ENCODE measurements at regions not wholly inside any gene's neighbourhood (a gene's known extent, or its start where the extent isn't known, plus 50 kb on each side); places are given as distances from the start of the nearest gene placed in this dataset.

GRCh38 chr1:198890214-198890930 lies 251.5 kb downstream of the PTPRC start:
- no peak overlapping the region for H3K4me3 Mint-ChIP-seq
- intact Hi-C loops (cut with micrococcal nuclease) = no loop called here

GRCh38 chr1:198892065-198892464 lies 253.2 kb downstream of the PTPRC start:
- H3K4me1 Mint-ChIP-seq (ENCODE audit: low read depth) = peaks cover 7% of the 10 kb centered on the region

More at GRCh38 chr1:198890214-198890930, 251.5 kb downstream of the PTPRC start:
- Mint-ChIP-seq H3K36me3 (ENCODE audit: low read depth) (peaks cover under 1% of the 10 kb centered on the region), H3K27ac (no peak overlapping the region), H3K4me1 (ENCODE audit: low read depth) (peaks cover 3% of the 10 kb centered on the region), H3K9me3 (no peaks in the 10 kb centered on the region), H3K27me3 (ENCODE audit: low read depth) (no peaks in the 10 kb centered on the region)
- DNase-seq = no peak
- CTCF ChIA-PET = no interaction called here

GRCh38 chr1:198893141-198893540 lies 254.3 kb downstream of the PTPRC start:
- no peak overlapping the region for H3K27ac Mint-ChIP-seq
- peaks cover 4% of the 10 kb centered on the region for H3K36me3 Mint-ChIP-seq (ENCODE audit: low read depth)
- H3K4me3 Mint-ChIP-seq = no peak overlapping the region
- no peaks in the 10 kb centered on the region for H3K27me3 Mint-ChIP-seq (ENCODE audit: low read depth)
- CTCF ChIA-PET = interaction anchor here (1.0 kb wide), 1 partner anchor 39 kb away, joined by 3 read pairs; no protein-coding TSS in a partner anchor
- H3K4me1 Mint-ChIP-seq (ENCODE audit: low read depth) = peaks cover 7% of the 10 kb centered on the region
- no peak for DNase-seq
- no peaks in the 10 kb centered on the region for H3K9me3 Mint-ChIP-seq
- intact Hi-C loops (cut with micrococcal nuclease) = no loop called here

More at GRCh38 chr1:198892065-198892464, 253.2 kb downstream of the PTPRC start:
- CTCF ChIA-PET = interaction anchor here (0.6 kb wide), 1 partner anchor 217 kb away, joined by 3 read pairs; no protein-coding TSS in a partner anchor
- no peak for DNase-seq
- Mint-ChIP-seq H3K36me3 (ENCODE audit: low read depth) (peaks cover 4% of the 10 kb centered on the region), H3K27ac (no peak overlapping the region), H3K4me3 (no peak overlapping the region), H3K9me3 (no peaks in the 10 kb centered on the region), H3K27me3 (ENCODE audit: low read depth) (no peaks in the 10 kb centered on the region)
- intact Hi-C loops (cut with micrococcal nuclease) = no loop called here

- intact Hi-C loops (cut with micrococcal nuclease) = no loop called here
- no peak overlapping the region for H3K4me3 Mint-ChIP-seq
- no peaks in the 10 kb centered on the region for H3K27me3 Mint-ChIP-seq (ENCODE audit: low read depth)
- DNase-seq = no peak
- CTCF ChIA-PET = no interaction called here
- H3K4me1 Mint-ChIP-seq (ENCODE audit: low read depth) = peaks cover 7% of the 10 kb centered on the region
- H3K27ac Mint-ChIP-seq = no peak overlapping the region
- no peaks in the 10 kb centered on the region for H3K9me3 Mint-ChIP-seq
- H3K36me3 Mint-ChIP-seq (ENCODE audit: low read depth) = peaks cover 5% of the 10 kb centered on the region
Observed at GRCh38 chr1:198893763-198894444, 255.1 kb downstream of the PTPRC start.

- CTCF ChIA-PET = interaction anchor here (0.6 kb wide), 1 partner anchor 15 kb away, joined by 3 read pairs; no protein-coding TSS in a partner anchor
- peaks cover 15% of the 10 kb centered on the region for H3K4me1 Mint-ChIP-seq (ENCODE audit: low read depth)
- DNase-seq = no peak
Observed at GRCh38 chr1:198901266-198901665, 262.4 kb downstream of the PTPRC start.

GRCh38 chr1:198902655-198903054 lies 263.8 kb downstream of the PTPRC start:
- CTCF ChIA-PET = interaction anchor here (1.1 kb wide), 1 partner anchor 14 kb away, joined by 3 read pairs; no protein-coding TSS in a partner anchor
- Mint-ChIP-seq H3K4me3 (no peak overlapping the region), H3K4me1 (ENCODE audit: low read depth) (peaks cover 25% of the 10 kb centered on the region), H3K27ac (peak overlapping the region; percentile 1), H3K27me3 (ENCODE audit: low read depth) (no peaks in the 10 kb centered on the region), H3K9me3 (no peaks in the 10 kb centered on the region), H3K36me3 (ENCODE audit: low read depth) (peaks cover 15% of the 10 kb centered on the region)
- intact Hi-C loops (cut with micrococcal nuclease) = no loop called here
- no peak for DNase-seq

More at GRCh38 chr1:198901266-198901665, 262.4 kb downstream of the PTPRC start:
- intact Hi-C loops (cut with micrococcal nuclease) = no loop called here
- H3K27ac Mint-ChIP-seq = no peak overlapping the region
- no peak overlapping the region for H3K4me3 Mint-ChIP-seq
- H3K9me3 Mint-ChIP-seq = no peaks in the 10 kb centered on the region
- peaks cover 15% of the 10 kb centered on the region for H3K36me3 Mint-ChIP-seq (ENCODE audit: low read depth)
- H3K27me3 Mint-ChIP-seq (ENCODE audit: low read depth) = no peaks in the 10 kb centered on the region

GRCh38 chr1:198903203-198903602 lies 264.4 kb downstream of the PTPRC start:
- CTCF ChIA-PET = interaction anchor here (1.8 kb wide), 1 partner anchor 15 kb away, joined by 4 read pairs; no protein-coding TSS in a partner anchor
- peak; percentile 20 for DNase-seq

GRCh38 chr1:198903621-198904020 lies 264.8 kb downstream of the PTPRC start:
- Mint-ChIP-seq H3K36me3 (ENCODE audit: low read depth) (peaks cover 15% of the 10 kb centered on the region), H3K4me3 (no peak overlapping the region), H3K9me3 (no peaks in the 10 kb centered on the region), H3K27ac (no peak overlapping the region), H3K4me1 (ENCODE audit: low read depth) (peaks cover 28% of the 10 kb centered on the region), H3K27me3 (ENCODE audit: low read depth) (no peaks in the 10 kb centered on the region)
- CTCF ChIA-PET = interaction anchor here (1.8 kb wide), 1 partner anchor 15 kb away, joined by 4 read pairs; no protein-coding TSS in a partner anchor
- intact Hi-C loops (cut with micrococcal nuclease) = no loop called here
- DNase-seq = no peak

More at GRCh38 chr1:198903203-198903602, 264.4 kb downstream of the PTPRC start:
- intact Hi-C loops (cut with micrococcal nuclease) = no loop called here
- Mint-ChIP-seq H3K27ac (peak overlapping the region; percentile 1), H3K9me3 (no peaks in the 10 kb centered on the region), H3K36me3 (ENCODE audit: low read depth) (peaks cover 15% of the 10 kb centered on the region), H3K4me1 (ENCODE audit: low read depth) (peaks cover 25% of the 10 kb centered on the region), H3K27me3 (ENCODE audit: low read depth) (no peaks in the 10 kb centered on the region), H3K4me3 (no peak overlapping the region)

GRCh38 chr1:198904321-198904720 lies 265.5 kb downstream of the PTPRC start:
- intact Hi-C loops (cut with micrococcal nuclease) = no loop called here
- no peaks in the 10 kb centered on the region for H3K9me3 Mint-ChIP-seq
- H3K4me1 Mint-ChIP-seq (ENCODE audit: low read depth) = peaks cover 28% of the 10 kb centered on the region
- H3K27ac Mint-ChIP-seq = no peak overlapping the region
- H3K27me3 Mint-ChIP-seq (ENCODE audit: low read depth) = no peaks in the 10 kb centered on the region
- CTCF ChIA-PET = interaction anchor here (1.8 kb wide), 1 partner anchor 14 kb away, joined by 4 read pairs; no protein-coding TSS in a partner anchor
- no peak for DNase-seq
- no peak overlapping the region for H3K4me3 Mint-ChIP-seq
- H3K36me3 Mint-ChIP-seq (ENCODE audit: low read depth) = peaks cover 10% of the 10 kb centered on the region

- H3K4me1 Mint-ChIP-seq (ENCODE audit: low read depth) = peaks cover 34% of the 10 kb centered on the region
- no peak overlapping the region for H3K27ac Mint-ChIP-seq
- H3K4me3 Mint-ChIP-seq = peak overlapping the region; percentile 20
Observed at GRCh38 chr1:198906739-198907422, 268.0 kb downstream of the PTPRC start.

GRCh38 chr1:198907423-198907746 lies 268.5 kb downstream of the PTPRC start:
- Mint-ChIP-seq H3K27ac (no peak overlapping the region), H3K36me3 (ENCODE audit: low read depth) (peaks cover 2% of the 10 kb centered on the region), H3K9me3 (peaks cover 4% of the 10 kb centered on the region), H3K4me1 (ENCODE audit: low read depth) (peaks cover 34% of the 10 kb centered on the region), H3K27me3 (ENCODE audit: low read depth) (no peaks in the 10 kb centered on the region), H3K4me3 (peak overlapping the region; percentile 20)
- CTCF ChIA-PET = interaction anchor here (0.6 to 1.0 kb wide), 3 partner anchors 36 to 1128 kb away, joined by 3 read pairs; no protein-coding TSS in a partner anchor
- no peak for DNase-seq
- intact Hi-C loops (cut with micrococcal nuclease) = loop anchor here (1.0 to 5.0 kb wide), 3 partner anchors 12 to 205 kb away; no protein-coding TSS in a partner anchor

More at GRCh38 chr1:198906739-198907422, 268.0 kb downstream of the PTPRC start:
- Mint-ChIP-seq H3K36me3 (ENCODE audit: low read depth) (no peaks in the 10 kb centered on the region), H3K9me3 (peaks cover 4% of the 10 kb centered on the region), H3K27me3 (ENCODE audit: low read depth) (no peaks in the 10 kb centered on the region)
- no peak for DNase-seq
- intact Hi-C loops (cut with micrococcal nuclease) = loop anchor here (1.0 to 5.0 kb wide), 3 partner anchors 12 to 205 kb away; no protein-coding TSS in a partner anchor
- CTCF ChIA-PET = interaction anchor here (0.9 to 1.0 kb wide), 2 partner anchors 10 to 36 kb away, joined by 3 to 4 read pairs; no protein-coding TSS in a partner anchor

- peaks cover 4% of the 10 kb centered on the region for H3K9me3 Mint-ChIP-seq
- DNase-seq = no peak
- no peak overlapping the region for H3K4me3 Mint-ChIP-seq
- H3K36me3 Mint-ChIP-seq (ENCODE audit: low read depth) = peaks cover 2% of the 10 kb centered on the region
- CTCF ChIA-PET = no interaction called here
- H3K27ac Mint-ChIP-seq = no peak overlapping the region
- no peaks in the 10 kb centered on the region for H3K27me3 Mint-ChIP-seq (ENCODE audit: low read depth)
- peaks cover 27% of the 10 kb centered on the region for H3K4me1 Mint-ChIP-seq (ENCODE audit: low read depth)
- intact Hi-C loops (cut with micrococcal nuclease) = loop anchor here (5.0 kb wide), 1 partner anchor 203 kb away; no protein-coding TSS in a partner anchor
Observed at GRCh38 chr1:198908995-198909394, 270.2 kb downstream of the PTPRC start.
